Naive B cell (primary cell): ENCODE measurements at regions not wholly inside any gene's neighbourhood (a gene's known extent, or its start where the extent isn't known, plus 50 kb on each side); places are given as distances from the start of the nearest gene placed in this dataset.

Experiments
- ATAC-seq, 2 donors: fragments of 150-1000 bp; cut with Tn5 transposase; 2 replicates each; pipeline ENCODE4 v1.10.0; 2021; ENCODE audit warnings: low read depth in 2 of 2, mild to moderate bottlenecking in 2 of 2, moderate library complexity in 2 of 2
- DNase-seq: peaks from one replicate; pipeline ENCODE4 v3.0.0; 2022
- H3K27ac Mint-ChIP-seq, 6 donors: one replicate each; pipeline ENCODE4 v1.8.0; 2020 to 2022; ENCODE audit warnings: mild to moderate bottlenecking in 6 of 6, mixed read lengths in 6 of 6, moderate library complexity in 5 of 6, inconsistent platforms in 2 of 6
- H3K27me3 Mint-ChIP-seq, 3 donors: one replicate each; pipeline ENCODE4 v1.8.0; 2021 to 2022; ENCODE audit warnings: mixed read lengths in 3 of 3, mild to moderate bottlenecking in 1 of 3
- H3K36me3 Mint-ChIP-seq, 2 donors: one replicate each; pipeline ENCODE4 v1.8.0; 2020 to 2022; ENCODE audit warnings: mixed read lengths in 2 of 2, inconsistent platforms in 1 of 2, mild to moderate bottlenecking in 1 of 2
- H3K4me1 Mint-ChIP-seq, 3 donors: one replicate each; pipeline ENCODE4 v1.8.0; 2020 to 2022; ENCODE audit warnings: mixed read lengths in 3 of 3, inconsistent platforms in 1 of 3, mild to moderate bottlenecking in 1 of 3, moderate library complexity in 1 of 3
- H3K4me3 Mint-ChIP-seq, 8 donors: one replicate each; pipeline ENCODE4 v1.8.0; 2020 to 2022; ENCODE audit warnings: mild to moderate bottlenecking in 8 of 8, mixed read lengths in 8 of 8, moderate library complexity in 8 of 8, inconsistent platforms in 2 of 8
- H3K9me3 Mint-ChIP-seq, 7 donors: one replicate each; pipeline ENCODE4 v1.8.0; 2020 to 2022; ENCODE audit warnings: mixed read lengths in 7 of 7, mild to moderate bottlenecking in 5 of 7, inconsistent platforms in 2 of 7, moderate library complexity in 1 of 7

DNA sequence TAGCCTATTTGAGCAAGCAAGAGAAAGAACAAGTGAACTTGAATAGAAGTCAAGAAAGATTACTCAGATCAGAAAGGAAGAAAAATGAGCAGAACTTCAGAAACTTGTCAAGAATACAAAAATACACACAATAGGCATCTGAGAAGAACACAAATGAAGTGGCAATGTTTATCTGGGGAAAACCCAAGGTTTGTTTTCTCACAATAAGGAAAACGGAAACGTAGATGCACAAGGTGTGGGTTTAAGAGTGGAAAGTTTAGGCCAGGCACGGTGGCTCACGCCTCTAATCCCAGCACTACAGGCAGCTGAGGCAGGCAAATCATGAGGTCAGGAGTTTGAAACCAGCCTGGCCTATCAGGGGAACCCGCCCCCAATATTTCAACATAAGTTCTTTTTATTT is 159.5 kb upstream of the GYPC start:
- H3K27ac Mint-ChIP-seq = peak overlapping the region in 1 of 6 donors; percentile 65
- H3K27me3 Mint-ChIP-seq = peaks cover 0 to 5% (median 0%) of the 10 kb centered on the region in 3 donors
- no peak overlapping the region for H3K4me3 Mint-ChIP-seq
- no peak for DNase-seq
- no peaks in the 10 kb centered on the region for H3K4me1 Mint-ChIP-seq
- H3K36me3 Mint-ChIP-seq = peaks cover 0 to 10% of the 10 kb centered on the region in 2 donors
- ATAC-seq = no peak
- peaks cover 7 to 52% (median 12%) of the 10 kb centered on the region in 7 donors for H3K9me3 Mint-ChIP-seq

DNA sequence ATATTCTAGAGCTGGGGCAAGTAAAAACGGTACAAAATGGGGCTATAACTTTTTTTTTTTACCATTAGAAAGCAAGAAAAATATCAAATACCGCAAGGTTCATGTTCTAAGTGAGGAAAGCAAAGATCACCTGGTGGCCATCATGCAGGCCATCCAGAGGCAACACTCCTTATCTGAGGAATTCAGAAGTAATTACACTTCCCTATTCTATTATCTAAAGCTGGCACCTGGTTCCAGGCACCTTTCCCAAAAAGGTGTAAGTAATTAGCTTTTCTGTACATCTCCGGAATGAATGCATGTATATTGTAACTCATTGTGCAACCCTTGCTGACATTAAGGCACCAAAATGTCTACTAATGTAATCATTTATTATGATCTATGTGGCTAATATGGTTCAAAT is 152.5 kb upstream of the GYPC start:
- no peak overlapping the region for H3K4me3 Mint-ChIP-seq
- no peak for ATAC-seq

DNA sequence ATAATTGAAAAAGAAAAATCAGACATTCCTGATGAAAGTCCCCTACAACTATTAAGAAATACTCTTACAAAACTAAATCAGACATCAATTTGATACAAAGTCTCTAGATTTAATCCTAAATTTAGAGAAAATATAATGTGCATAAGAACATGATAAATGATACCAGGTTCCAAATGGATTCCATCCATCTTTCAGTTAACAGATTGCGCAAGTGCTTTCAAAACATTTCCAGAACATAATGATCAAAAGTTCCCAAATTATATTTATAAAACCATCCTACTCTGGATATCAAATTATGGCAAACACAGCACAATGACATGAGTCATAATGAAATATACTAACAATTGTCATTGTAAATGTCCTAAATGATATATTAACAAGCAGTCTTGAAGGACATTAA is 151.0 kb upstream of the GYPC start:
- no peaks in the 10 kb centered on the region for H3K9me3 Mint-ChIP-seq
- H3K36me3 Mint-ChIP-seq = no peaks in the 10 kb centered on the region
- peaks cover 0 to 6% (median 0%) of the 10 kb centered on the region in 3 donors for H3K27me3 Mint-ChIP-seq
- ATAC-seq (no peak), DNase-seq (no peak)
- H3K4me3 Mint-ChIP-seq = no peak overlapping the region
- H3K4me1 Mint-ChIP-seq = no peaks in the 10 kb centered on the region
- no peak overlapping the region for H3K27ac Mint-ChIP-seq

More for the DNA sequence above, 152.5 kb upstream of the GYPC start:
- no peak overlapping the region for H3K27ac Mint-ChIP-seq
- peaks cover 0 to 7% (median 0%) of the 10 kb centered on the region in 7 donors for H3K9me3 Mint-ChIP-seq
- H3K4me1 Mint-ChIP-seq = no peaks in the 10 kb centered on the region
- DNase-seq = no peak
- peaks cover 0 to 6% (median 5%) of the 10 kb centered on the region in 3 donors for H3K27me3 Mint-ChIP-seq
- no peaks in the 10 kb centered on the region for H3K36me3 Mint-ChIP-seq

DNA sequence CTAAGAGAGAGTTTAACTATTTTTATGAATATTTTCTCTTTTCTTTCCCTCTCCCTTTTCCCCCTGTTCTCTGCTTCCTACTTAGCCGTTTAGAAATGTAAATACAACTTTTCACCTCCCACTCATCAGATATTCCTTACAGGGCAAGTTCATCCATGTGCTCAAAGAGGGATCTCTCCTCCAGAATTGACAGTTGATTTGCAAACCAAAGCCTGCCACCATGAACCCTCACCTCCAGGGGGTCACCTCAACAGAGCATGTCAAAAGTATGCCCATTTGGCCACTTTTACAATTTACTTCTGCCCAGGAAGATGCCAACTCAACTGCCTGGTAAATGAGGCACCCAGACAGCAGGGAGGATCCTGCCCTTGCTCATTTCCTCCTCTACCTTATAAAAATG is 149.2 kb upstream of the GYPC start:
- Mint-ChIP-seq H3K4me1 (no peaks in the 10 kb centered on the region), H3K27me3 (peaks cover 0 to 6% (median 1%) of the 10 kb centered on the region in 3 donors), H3K9me3 (no peaks in the 10 kb centered on the region), H3K36me3 (no peaks in the 10 kb centered on the region), H3K27ac (no peak overlapping the region), H3K4me3 (no peak overlapping the region)
- DNase-seq (no peak), ATAC-seq (no peak)

DNA sequence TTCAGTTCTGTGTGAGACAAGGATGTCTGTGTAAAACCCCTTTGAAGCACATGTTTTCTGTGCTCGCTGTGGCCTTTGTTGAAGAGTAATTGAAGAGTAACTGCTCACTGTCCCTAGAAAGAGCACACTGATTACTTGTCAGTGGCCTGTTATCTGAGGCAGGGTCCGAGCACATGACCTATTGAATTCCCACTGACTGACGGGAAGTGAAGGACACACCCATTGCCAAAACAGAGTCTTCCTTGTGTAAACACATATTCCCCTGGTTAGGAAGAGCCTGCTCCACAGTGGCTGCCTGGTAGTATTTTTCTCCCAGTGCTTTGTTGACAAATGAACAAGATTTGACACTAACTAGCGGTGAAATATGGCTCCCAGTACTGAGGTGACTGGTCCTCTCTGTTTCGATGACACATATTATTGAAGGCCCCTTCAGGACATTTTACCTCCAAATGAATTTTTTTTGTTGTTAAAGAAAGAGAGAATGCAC is 148.5 kb upstream of the GYPC start:
- H3K4me3 Mint-ChIP-seq = no peak overlapping the region
- no peaks in the 10 kb centered on the region for H3K4me1 Mint-ChIP-seq
- ATAC-seq (no peak), DNase-seq (no peak)
- peak overlapping the region in 1 of 6 donors; percentile 8 for H3K27ac Mint-ChIP-seq
- H3K27me3 Mint-ChIP-seq = peaks cover 0 to 6% (median 5%) of the 10 kb centered on the region in 3 donors
- no peaks in the 10 kb centered on the region for H3K36me3 Mint-ChIP-seq
- H3K9me3 Mint-ChIP-seq = no peaks in the 10 kb centered on the region

DNA sequence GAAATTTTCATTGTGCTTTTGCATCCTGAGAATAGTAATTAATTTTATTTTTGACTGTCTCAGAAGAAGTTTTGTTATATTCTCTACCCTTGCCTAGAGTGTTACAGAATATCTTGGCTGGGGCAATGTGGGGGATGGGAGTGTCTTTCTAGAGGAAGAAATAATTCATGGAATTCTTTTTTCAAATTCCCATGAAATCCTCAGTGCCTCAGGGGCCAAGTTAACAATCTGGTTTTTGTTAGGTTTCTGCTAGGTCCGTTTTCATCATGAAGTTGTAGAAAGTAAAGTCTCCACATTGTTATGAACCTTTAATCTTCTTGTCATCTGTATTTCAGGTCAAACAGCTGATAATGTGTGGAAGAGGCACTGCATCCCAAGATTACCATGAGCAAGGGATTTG is 145.6 kb upstream of the GYPC start:
- DNase-seq (no peak), ATAC-seq (no peak)
- peaks cover 0 to 1% (median 0%) of the 10 kb centered on the region in 7 donors for H3K9me3 Mint-ChIP-seq
- no peaks in the 10 kb centered on the region for H3K4me1 Mint-ChIP-seq
- no peaks in the 10 kb centered on the region for H3K36me3 Mint-ChIP-seq
- no peak overlapping the region for H3K4me3 Mint-ChIP-seq
- no peak overlapping the region for H3K27ac Mint-ChIP-seq
- H3K27me3 Mint-ChIP-seq = peaks cover 0 to 8% (median 5%) of the 10 kb centered on the region in 3 donors

DNA sequence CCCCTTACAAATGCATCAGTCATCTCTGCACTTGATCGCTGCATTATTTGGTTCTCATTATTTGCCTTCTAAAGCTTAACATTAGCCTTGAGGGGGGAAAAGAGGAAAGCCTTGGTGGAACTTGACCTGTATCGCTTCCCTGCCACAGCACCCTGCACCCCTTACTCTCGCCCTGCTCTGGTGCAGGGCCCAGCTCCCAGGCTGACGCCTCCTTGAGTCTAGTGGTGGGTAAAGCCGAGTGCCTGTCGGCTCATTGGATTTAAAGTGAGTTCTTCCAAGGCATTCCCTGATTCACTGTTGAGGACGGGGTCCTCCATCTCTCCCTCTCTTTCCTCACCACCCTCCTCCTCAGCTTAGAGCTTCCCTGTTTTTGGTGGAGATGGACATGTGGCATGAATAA is 145.0 kb upstream of the GYPC start:
- no peak overlapping the region for H3K4me3 Mint-ChIP-seq
- H3K27me3 Mint-ChIP-seq = peaks cover 0 to 8% (median 5%) of the 10 kb centered on the region in 3 donors
- peaks cover 0 to 1% (median 0%) of the 10 kb centered on the region in 7 donors for H3K9me3 Mint-ChIP-seq
- H3K36me3 Mint-ChIP-seq = no peaks in the 10 kb centered on the region
- H3K4me1 Mint-ChIP-seq = no peaks in the 10 kb centered on the region
- H3K27ac Mint-ChIP-seq = no peak overlapping the region
- no peak for ATAC-seq
- DNase-seq = no peak

DNA sequence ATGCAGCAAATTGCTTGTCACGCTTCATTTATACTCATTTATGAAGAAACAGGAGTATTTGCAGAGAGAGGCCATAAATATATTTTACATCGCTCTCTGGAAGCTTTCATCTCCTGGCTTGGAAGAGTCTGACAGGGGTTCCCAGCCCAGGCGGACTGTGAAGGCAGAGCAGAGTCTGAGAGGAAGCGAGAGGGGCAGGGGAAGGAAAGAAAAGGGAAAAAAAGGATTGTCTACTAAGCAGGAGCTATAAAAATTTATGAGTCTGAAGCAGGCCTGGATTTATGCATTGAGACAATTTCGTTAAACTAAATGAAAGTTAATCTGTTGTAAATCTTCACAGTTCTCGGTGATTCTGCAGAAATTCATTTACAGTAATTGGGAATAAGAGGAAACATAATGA is 143.9 kb upstream of the GYPC start:
- Mint-ChIP-seq H3K4me3 (no peak overlapping the region), H3K27ac (no peak overlapping the region), H3K36me3 (no peaks in the 10 kb centered on the region), H3K9me3 (peaks cover 0 to 1% (median 0%) of the 10 kb centered on the region in 7 donors), H3K4me1 (no peaks in the 10 kb centered on the region), H3K27me3 (peaks cover under 1 to 8% (median 5%) of the 10 kb centered on the region in 3 donors)
- no peak for DNase-seq
- ATAC-seq = no peak

DNA sequence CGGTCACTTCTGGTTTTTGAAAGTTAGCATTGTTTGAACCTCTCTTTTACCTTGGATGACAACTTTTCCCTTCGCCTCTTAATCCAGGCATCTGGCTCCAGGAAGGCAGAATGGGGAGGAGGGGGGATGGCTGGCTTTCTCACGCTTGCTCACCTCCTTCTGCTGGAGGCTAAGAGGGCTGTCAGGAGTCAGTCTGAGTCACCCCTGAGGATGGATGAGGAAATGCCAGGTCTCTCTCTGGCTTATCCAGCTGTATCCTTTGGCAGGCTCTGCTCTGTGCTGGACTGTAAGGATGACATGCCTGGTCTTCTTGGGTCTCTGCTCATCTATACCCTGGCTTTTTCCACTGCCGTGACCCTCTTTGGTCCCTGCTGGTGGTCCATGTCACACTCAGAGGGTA is 142.9 kb upstream of the GYPC start:
- DNase-seq (no peak), ATAC-seq (no peak)
- Mint-ChIP-seq H3K27me3 (peaks cover 5 to 17% (median 8%) of the 10 kb centered on the region in 3 donors), H3K9me3 (peaks cover 0 to 1% (median 0%) of the 10 kb centered on the region in 7 donors), H3K27ac (no peak overlapping the region), H3K36me3 (no peaks in the 10 kb centered on the region), H3K4me1 (no peaks in the 10 kb centered on the region), H3K4me3 (no peak overlapping the region)

DNA sequence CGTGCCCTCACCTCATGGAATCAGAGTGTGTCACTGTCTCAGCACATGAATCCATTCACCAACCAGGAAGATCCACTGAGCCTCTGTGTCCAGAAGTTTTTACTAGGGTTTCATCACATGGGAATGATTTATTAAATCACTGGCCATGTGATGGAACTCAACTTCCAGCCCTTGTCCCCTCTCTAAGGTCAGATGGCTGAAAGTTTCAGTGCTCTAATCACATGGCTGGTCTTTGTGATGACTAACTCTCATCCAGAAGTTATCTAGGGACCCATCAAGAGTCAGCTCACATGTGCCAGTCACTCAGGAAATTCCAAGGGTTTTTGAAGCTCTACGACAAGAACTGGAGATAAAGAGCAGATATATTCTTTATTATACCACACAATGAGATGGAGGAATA is 140.5 kb upstream of the GYPC start:
- Mint-ChIP-seq H3K27ac (no peak overlapping the region), H3K4me1 (no peaks in the 10 kb centered on the region), H3K4me3 (no peak overlapping the region), H3K27me3 (peaks cover 9 to 20% (median 14%) of the 10 kb centered on the region in 3 donors), H3K9me3 (peaks cover 0 to 1% (median 0%) of the 10 kb centered on the region in 7 donors), H3K36me3 (no peaks in the 10 kb centered on the region)
- DNase-seq (no peak), ATAC-seq (no peak)

DNA sequence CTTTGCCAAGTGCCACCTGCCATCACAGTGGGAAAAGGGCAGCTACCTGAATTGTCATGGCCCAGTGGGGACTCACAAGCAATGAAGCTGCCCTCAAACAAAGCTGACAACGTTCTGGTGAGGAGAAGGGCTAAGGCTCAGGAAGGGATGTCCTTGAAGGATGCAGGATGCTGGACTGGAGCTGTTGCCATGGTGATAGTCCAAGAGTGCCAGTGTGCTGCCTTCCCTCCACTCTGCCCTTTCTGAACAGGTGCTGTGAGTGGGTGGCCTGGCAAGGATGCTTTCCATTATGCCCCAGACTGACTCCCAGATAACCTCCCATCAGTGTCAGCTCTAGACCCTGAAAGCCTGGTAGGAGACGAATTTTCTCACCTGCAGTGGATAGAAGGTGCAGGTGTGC is 137.8 kb upstream of the GYPC start:
- ATAC-seq (no peak), DNase-seq (no peak)
- no peak overlapping the region for H3K27ac Mint-ChIP-seq
- H3K27me3 Mint-ChIP-seq = peaks cover 5 to 21% (median 16%) of the 10 kb centered on the region in 3 donors
- H3K36me3 Mint-ChIP-seq = no peaks in the 10 kb centered on the region
- H3K4me1 Mint-ChIP-seq = no peaks in the 10 kb centered on the region
- peaks cover 0 to 3% (median 0%) of the 10 kb centered on the region in 7 donors for H3K9me3 Mint-ChIP-seq
- no peak overlapping the region for H3K4me3 Mint-ChIP-seq

DNA sequence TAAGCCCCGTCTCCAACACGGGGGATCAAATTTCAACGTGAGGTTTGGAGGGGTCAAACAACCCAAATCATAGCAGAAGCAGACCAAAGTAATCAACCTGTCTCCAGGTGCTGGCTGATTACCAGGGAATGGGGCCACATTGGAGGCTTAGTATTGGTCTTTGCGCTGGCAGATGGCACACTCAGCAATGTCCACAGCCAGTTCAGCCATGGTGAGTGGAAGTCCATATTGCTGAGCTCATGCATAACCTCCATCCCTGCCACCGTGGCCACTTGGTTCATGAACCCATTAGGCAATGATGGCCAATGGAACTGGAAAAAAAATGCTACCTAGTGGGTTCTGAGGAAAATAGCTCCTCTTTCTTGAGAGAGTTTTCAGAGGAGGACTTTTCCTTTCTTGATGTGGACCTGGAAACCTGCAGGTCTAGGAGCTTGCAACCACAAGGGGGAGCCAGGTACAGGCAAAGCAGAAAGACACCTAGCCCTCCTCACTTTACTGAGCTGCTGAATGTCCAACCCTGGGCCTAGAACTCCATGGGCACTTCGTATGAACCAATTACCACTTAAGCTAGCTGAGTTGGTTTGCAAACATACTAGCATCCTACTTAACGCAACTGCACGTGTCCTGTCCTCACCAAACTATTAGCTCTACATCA is 128.0 kb upstream of the GYPC start:
- peaks cover 0 to 2% (median 0%) of the 10 kb centered on the region in 7 donors for H3K9me3 Mint-ChIP-seq
- peak overlapping the region in 1 of 6 donors; percentile 5 for H3K27ac Mint-ChIP-seq
- H3K36me3 Mint-ChIP-seq = no peaks in the 10 kb centered on the region
- peaks cover 0 to 6% (median under 1%) of the 10 kb centered on the region in 3 donors for H3K27me3 Mint-ChIP-seq
- DNase-seq (peak; percentile 48), ATAC-seq (no peak)
- H3K4me1 Mint-ChIP-seq = no peaks in the 10 kb centered on the region
- H3K4me3 Mint-ChIP-seq = no peak overlapping the region

DNA sequence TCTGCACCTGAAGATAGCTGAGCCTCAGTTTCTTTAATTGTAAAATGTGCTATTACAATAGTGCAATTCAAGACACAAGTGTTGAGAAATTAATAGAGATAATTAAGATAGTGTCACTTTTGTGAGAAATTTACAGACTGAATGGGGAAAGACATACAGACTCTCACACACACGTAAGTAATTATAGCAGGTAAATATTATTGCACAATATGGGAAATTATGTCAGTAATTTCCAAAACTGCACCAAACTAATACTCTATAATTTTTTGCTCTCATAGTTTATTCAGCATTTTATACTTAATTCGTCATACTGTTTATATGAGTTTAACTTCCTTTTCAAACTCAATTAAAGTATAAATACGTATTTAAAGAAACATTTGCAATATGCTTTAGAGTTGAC is 124.9 kb upstream of the GYPC start:
- peaks cover 12 to 30% (median 12%) of the 10 kb centered on the region in 3 donors for H3K27me3 Mint-ChIP-seq
- no peaks in the 10 kb centered on the region for H3K36me3 Mint-ChIP-seq
- ATAC-seq = no peak
- H3K4me1 Mint-ChIP-seq = peaks cover 0 to 5% (median 0%) of the 10 kb centered on the region in 3 donors
- no peak for DNase-seq
- H3K4me3 Mint-ChIP-seq = no peak overlapping the region
- peaks cover 0 to 3% (median 0%) of the 10 kb centered on the region in 7 donors for H3K9me3 Mint-ChIP-seq
- no peak overlapping the region for H3K27ac Mint-ChIP-seq

DNA sequence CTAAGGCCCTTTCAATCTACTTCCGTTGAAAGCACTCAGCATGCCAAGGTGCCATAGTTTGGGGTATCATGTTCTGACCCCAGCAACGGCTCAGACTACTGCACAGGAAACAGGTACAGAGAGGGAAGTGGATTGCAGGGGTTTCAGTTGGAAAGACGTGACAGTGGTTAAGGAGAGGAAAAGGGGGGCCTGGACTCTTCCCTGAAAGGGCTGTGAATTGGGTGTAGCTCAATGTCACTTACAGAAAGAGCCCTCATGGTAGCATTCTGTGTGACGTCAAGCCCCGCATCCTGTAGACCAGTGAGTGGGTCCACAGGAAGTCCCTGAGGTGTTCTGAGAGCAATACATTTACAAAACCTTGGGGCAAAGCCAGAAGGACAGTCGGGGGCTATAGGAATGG is 121.5 kb upstream of the GYPC start:
- H3K27me3 Mint-ChIP-seq = peaks cover 16 to 42% (median 20%) of the 10 kb centered on the region in 3 donors
- H3K27ac Mint-ChIP-seq = peak overlapping the region in 1 of 6 donors; percentile 18
- H3K36me3 Mint-ChIP-seq = no peaks in the 10 kb centered on the region
- H3K4me3 Mint-ChIP-seq = no peak overlapping the region
- ATAC-seq (no peak), DNase-seq (no peak)
- H3K4me1 Mint-ChIP-seq = peaks cover 0 to 5% (median 0%) of the 10 kb centered on the region in 3 donors
- peaks cover 0 to 3% (median 0%) of the 10 kb centered on the region in 7 donors for H3K9me3 Mint-ChIP-seq
